Activated B cell treated with CpG ODN at 0.5 μM for 24 hours (primary cell): ENCODE measurements at regions not wholly inside any gene's neighbourhood (a gene's known extent, or its start where the extent isn't known, plus 50 kb on each side); places are given as distances from the start of the nearest gene placed in this dataset.

Experiments used
- ATAC-seq: fragments of 200-7000 bp; cut with Tn5 transposase; one replicate; pipeline ENCODE4 v1.10.0; 2021; ENCODE audit warnings: low read depth, mild to moderate bottlenecking, moderate library complexity
- CTCF ChIA-PET: fragments of 350-600 bp; sonication (Branson Sonifier 250); formaldehyde crosslinking; loops from one replicate; lab custom pipeline; 2021; ENCODE audit warnings: antibody characterized with exemption; lab: Charles Lee
- POLR2A ChIA-PET: fragments of 350-600 bp; sonication (Branson Sonifier 250); formaldehyde crosslinking; loops from one replicate; lab custom pipeline; 2021; ENCODE audit warnings: antibody characterized with exemption; lab: Charles Lee
- DNase-seq: peaks from one replicate; pipeline ENCODE4 v3.0.0; 2022
- H3K27ac Mint-ChIP-seq: one replicate; pipeline ENCODE4 v1.8.0; 2020; ENCODE audit warnings: mixed read lengths
- H3K27me3 Mint-ChIP-seq: one replicate; pipeline ENCODE4 v1.8.0; 2021; ENCODE audit warnings: mixed read lengths
- H3K36me3 Mint-ChIP-seq: one replicate; pipeline ENCODE4 v1.8.0; 2021; ENCODE audit warnings: low read depth, mixed read lengths
- H3K4me1 Mint-ChIP-seq: one replicate; pipeline ENCODE4 v1.8.0; 2021; ENCODE audit warnings: mixed read lengths
- H3K4me3 Mint-ChIP-seq: one replicate; pipeline ENCODE4 v1.8.0; 2020; ENCODE audit warnings: mild to moderate bottlenecking, mixed read lengths
- H3K9me3 Mint-ChIP-seq: one replicate; pipeline ENCODE4 v1.8.0; 2020; ENCODE audit warnings: mixed read lengths
- intact Hi-C: fragments of 100-400 bp; cut with micrococcal nuclease; formaldehyde crosslinking; loops from one replicate; pipeline ENCODE4 v1.15.1; 2024
- TF ChIP-seq, protein P1 (sequence below): fragments of 200-600 bp; IDR thresholded peaks from one replicate; pipeline ENCODE4 v1.8.0; 2022; ENCODE audit warnings: antibody characterized with exemption, mild to moderate bottlenecking

DNA sequence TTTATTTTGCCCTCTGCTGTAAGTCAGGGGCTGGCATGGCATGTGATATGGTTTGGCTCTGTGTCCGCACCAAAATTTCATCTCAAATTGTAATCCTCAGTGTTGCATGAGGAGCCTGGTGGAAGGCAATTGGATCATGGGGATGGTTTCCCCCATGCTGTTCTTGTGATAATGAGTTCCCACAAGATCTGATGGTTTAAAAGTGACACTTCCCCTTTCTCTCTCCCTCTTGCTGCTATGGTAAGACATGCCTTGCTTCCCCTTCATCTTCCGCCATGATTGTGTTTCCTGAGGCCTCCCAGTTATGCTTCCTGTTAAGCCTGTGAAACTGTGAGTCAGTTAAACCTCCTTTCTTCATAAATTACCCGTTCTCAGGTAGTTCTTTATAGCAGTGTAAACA is 72.0 kb upstream of the MSX1 start:
- H3K27ac Mint-ChIP-seq: no peak overlapping the region
- peaks cover 1% of the 10 kb centered on the region for H3K27me3 Mint-ChIP-seq
- ChIA-PET CTCF (no interaction called here), POLR2A (no interaction called here)
- ATAC-seq (no peak), DNase-seq (no peak)
- peaks cover 6% of the 10 kb centered on the region for H3K36me3 Mint-ChIP-seq
- TF ChIP-seq, protein P1, sequence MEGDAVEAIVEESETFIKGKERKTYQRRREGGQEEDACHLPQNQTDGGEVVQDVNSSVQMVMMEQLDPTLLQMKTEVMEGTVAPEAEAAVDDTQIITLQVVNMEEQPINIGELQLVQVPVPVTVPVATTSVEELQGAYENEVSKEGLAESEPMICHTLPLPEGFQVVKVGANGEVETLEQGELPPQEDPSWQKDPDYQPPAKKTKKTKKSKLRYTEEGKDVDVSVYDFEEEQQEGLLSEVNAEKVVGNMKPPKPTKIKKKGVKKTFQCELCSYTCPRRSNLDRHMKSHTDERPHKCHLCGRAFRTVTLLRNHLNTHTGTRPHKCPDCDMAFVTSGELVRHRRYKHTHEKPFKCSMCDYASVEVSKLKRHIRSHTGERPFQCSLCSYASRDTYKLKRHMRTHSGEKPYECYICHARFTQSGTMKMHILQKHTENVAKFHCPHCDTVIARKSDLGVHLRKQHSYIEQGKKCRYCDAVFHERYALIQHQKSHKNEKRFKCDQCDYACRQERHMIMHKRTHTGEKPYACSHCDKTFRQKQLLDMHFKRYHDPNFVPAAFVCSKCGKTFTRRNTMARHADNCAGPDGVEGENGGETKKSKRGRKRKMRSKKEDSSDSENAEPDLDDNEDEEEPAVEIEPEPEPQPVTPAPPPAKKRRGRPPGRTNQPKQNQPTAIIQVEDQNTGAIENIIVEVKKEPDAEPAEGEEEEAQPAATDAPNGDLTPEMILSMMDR: no peak
- intact Hi-C loops: no loop called here
- peaks cover 13% of the 10 kb centered on the region for H3K4me1 Mint-ChIP-seq
- H3K4me3 Mint-ChIP-seq: no peak overlapping the region
- peaks cover 21% of the 10 kb centered on the region for H3K9me3 Mint-ChIP-seq

DNA sequence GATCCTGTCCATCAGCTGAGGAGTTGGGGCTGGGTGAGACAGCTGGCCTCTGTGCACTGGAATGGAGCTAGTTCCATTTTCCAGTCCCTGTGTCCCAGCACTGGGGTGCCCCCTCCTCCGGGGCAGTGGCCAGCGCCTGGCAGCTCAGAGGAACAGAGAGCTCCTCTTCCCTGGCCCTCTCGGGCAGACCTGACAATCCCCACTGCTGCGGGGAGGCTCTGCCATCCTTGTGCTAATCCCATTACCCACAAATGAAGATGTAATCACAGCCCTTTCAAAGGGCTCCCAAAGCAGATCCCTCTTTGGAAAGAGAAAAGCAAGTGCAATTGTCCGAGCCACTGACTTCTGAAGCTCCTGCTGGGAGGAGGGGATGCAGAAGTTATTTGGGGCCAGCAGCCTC is 75.1 kb upstream of the MSX1 start:
- intact Hi-C loops: no loop called here
- DNase-seq (no peak), ATAC-seq (no peak)
- Mint-ChIP-seq H3K9me3 (peaks cover 16% of the 10 kb centered on the region), H3K36me3 (peaks cover 6% of the 10 kb centered on the region), H3K4me3 (no peak overlapping the region), H3K27ac (no peak overlapping the region), H3K4me1 (peaks cover 9% of the 10 kb centered on the region), H3K27me3 (peaks cover 8% of the 10 kb centered on the region)
- ChIA-PET POLR2A (no interaction called here), CTCF (no interaction called here)
- TF ChIP-seq, protein P1: no peak

DNA sequence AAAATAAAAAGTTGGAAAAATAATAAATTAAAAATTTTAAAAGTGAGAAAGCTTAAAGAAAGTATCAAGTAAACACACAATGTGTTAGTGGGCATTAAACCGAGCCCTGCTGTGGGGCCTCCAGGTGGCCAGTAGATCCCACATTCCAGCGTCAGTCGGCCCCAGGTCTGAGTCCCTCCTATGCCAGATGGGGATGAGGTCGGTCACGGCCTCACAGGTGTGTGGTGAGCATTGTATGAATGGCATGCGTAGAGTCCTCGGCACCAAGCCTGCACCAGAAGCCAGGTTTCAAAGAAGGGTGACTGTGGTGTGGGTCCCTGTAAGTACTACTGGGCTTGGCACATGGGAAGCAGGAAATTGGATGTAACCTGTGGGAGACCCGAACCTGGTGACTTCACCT is 75.6 kb upstream of the MSX1 start:
- H3K36me3 Mint-ChIP-seq: peaks cover 4% of the 10 kb centered on the region
- CTCF ChIA-PET: no interaction called here
- no peak overlapping the region for H3K4me3 Mint-ChIP-seq

DNA sequence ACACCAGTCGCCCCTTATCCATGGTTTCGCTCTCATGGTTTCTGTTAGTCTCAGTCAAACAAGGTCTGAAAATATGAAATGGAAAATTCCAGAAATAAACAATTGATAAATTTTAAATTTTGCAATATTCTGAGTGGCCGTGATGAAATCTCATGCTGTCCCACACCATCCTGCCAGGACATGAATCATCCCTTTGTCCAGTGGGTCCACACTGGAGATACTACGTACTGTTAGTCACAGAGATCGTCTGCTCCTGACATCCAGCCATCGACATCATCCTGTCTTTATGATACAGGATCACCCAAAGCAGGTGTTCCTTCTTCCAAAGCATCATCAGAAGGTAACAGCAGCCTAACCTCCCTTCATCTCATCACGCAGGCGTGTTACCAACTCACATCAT is 76.5 kb upstream of the MSX1 start:
- no peak for ATAC-seq
- H3K9me3 Mint-ChIP-seq: peaks cover 8% of the 10 kb centered on the region

More for the DNA sequence above, 75.6 kb upstream of the MSX1 start:
- intact Hi-C loops: no loop called here
- ATAC-seq: no peak
- TF ChIP-seq, protein P1: no peak
- Mint-ChIP-seq H3K4me1 (peaks cover 5% of the 10 kb centered on the region), H3K27ac (no peak overlapping the region), H3K27me3 (peaks cover 9% of the 10 kb centered on the region), H3K9me3 (peaks cover 11% of the 10 kb centered on the region)
- DNase-seq: no peak
- POLR2A ChIA-PET: no interaction called here

DNA sequence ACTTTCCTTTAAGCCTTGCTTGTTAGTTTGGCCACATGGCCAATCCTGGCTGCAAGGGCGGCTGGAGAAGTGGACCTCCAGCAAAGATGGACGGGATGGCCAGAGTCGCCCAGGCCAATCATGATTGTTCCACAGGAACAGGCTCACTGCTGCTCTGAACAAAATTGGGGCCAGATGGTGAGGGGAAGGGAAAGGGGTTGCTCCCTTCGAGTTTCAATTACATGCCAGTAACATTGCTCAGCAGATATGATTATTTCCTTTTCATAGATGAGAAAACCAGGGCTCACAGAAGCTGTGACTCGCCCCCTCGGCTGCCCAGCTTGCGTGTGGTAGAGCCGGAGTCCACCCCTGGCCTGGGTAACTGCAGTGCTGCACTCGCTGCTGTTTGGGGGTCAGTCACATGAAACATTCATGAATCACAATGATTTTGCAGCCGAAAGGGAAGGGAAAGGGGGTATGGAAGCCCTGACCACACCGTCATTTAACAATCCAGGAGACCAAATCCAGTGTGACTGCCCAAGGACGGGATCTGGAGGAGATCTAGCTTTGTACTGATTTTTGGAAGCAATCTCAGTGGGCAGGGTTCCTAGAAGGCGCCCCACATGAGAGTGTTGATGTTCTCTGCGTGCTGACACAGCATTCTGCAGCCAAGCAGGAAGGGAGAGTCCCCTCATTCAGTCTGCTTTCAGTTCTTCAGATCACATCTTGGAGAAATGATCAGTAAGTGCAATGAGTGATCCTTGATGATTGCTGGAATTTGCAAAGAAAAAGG is 77.3 kb upstream of the MSX1 start:
- H3K27me3 Mint-ChIP-seq: peaks cover 10% of the 10 kb centered on the region

More for the DNA sequence above, 76.5 kb upstream of the MSX1 start:
- Mint-ChIP-seq H3K36me3 (peaks cover 3% of the 10 kb centered on the region), H3K27ac (no peak overlapping the region), H3K4me3 (no peak overlapping the region), H3K4me1 (peaks cover 5% of the 10 kb centered on the region), H3K27me3 (peaks cover 10% of the 10 kb centered on the region)
- TF ChIP-seq, protein P1: no peak
- no peak for DNase-seq
- ChIA-PET POLR2A (no interaction called here), CTCF (no interaction called here)
- intact Hi-C loops: no loop called here

More for the DNA sequence above, 77.3 kb upstream of the MSX1 start:
- TF ChIP-seq, protein P1: no peak
- H3K4me3 Mint-ChIP-seq: no peak overlapping the region
- H3K9me3 Mint-ChIP-seq: peaks cover 3% of the 10 kb centered on the region
- no peak overlapping the region for H3K27ac Mint-ChIP-seq
- CTCF ChIA-PET: no interaction called here
- H3K36me3 Mint-ChIP-seq: no peaks in the 10 kb centered on the region
- POLR2A ChIA-PET: no interaction called here
- ATAC-seq (no peak), DNase-seq (no peak)
- intact Hi-C loops: no loop called here
- no peaks in the 10 kb centered on the region for H3K4me1 Mint-ChIP-seq
